CD14-positive monocyte (primary cell): ENCODE measurements at regions not wholly inside any gene's neighbourhood (a gene's known extent, or its start where the extent isn't known, plus 50 kb on each side); places are given as distances from the start of the nearest gene placed in this dataset.

Experiments used
- DNase-seq, 3 donors: peaks; one replicate each; pipeline ENCODE4 v3.0.0-alpha.2; 2011 to 2022
- H2AFZ ChIP-seq: 2 replicates; pipeline ENCODE4 v1.6.0; 2012; ENCODE audit warnings: mild to moderate bottlenecking, low read depth, low read length, inconsistent platforms; ENCODE audit not compliant: insufficient read depth, poor library complexity, severe bottlenecking
- H3K27ac ChIP-seq, 2 donors: 1 replicate in 1 of 2; 2 replicates in 1 of 2; pipeline ENCODE4 v1.5.1; 2012 to 2013; ENCODE audit warnings: low read length in 2 of 2, control low read depth in 1 of 2, inconsistent platforms in 1 of 2, low read depth in 1 of 2, mild to moderate bottlenecking in 1 of 2
- H3K27me3 ChIP-seq, 2 donors: one replicate each; pipeline versions ENCODE4 v1.6.0 to v1.6.1; 2011 to 2013; ENCODE audit warnings: low read length in 2 of 2; ENCODE audit not compliant: control insufficient read depth in 2 of 2, insufficient read depth in 2 of 2
- H3K36me3 ChIP-seq, 2 donors: replicated peaks in 1 of 2; 1 replicate in 1 of 2; 2 replicates in 1 of 2; pipeline versions ENCODE4 v1.5.1 to v1.6.1; 2012 to 2013; ENCODE audit warnings: low read length in 2 of 2, control low read depth in 1 of 2, inconsistent platforms in 1 of 2, mild to moderate bottlenecking in 1 of 2; ENCODE audit not compliant: insufficient read depth in 2 of 2, control insufficient read depth in 1 of 2
- H3K4me1 ChIP-seq, 2 donors: 1 replicate in 1 of 2; 2 replicates in 1 of 2; pipeline versions ENCODE4 v1.5.1 to v1.6.1; 2012 to 2013; ENCODE audit warnings: low read length in 2 of 2, control low read depth in 1 of 2, inconsistent platforms in 1 of 2, mild to moderate bottlenecking in 1 of 2, moderate library complexity in 1 of 2; ENCODE audit not compliant: insufficient read depth in 2 of 2, control insufficient read depth in 1 of 2
- H3K4me2 ChIP-seq: replicated peaks from 2 replicates; pipeline ENCODE3; 2012; ENCODE audit warnings: low read length, moderate library complexity, mild to moderate bottlenecking; ENCODE audit not compliant: poor library complexity, severe bottlenecking; ENCODE audit errors: extremely low read depth
- H3K4me3 ChIP-seq, 3 experiments: fragments of 200-600 bp in 1 of 3; sonication (generic) in 1 of 3; replicated peaks in 1 of 3; 1 replicate in 2 of 3; 2 replicates in 1 of 3; pipeline ENCODE4 v1.5.1; 2011 to 2013; ENCODE audit warnings: low read length in 3 of 3, mild to moderate bottlenecking in 3 of 3, control low read depth in 2 of 3, low read depth in 2 of 3, inconsistent platforms in 1 of 3, moderate library complexity in 1 of 3
- H3K79me2 ChIP-seq: 2 replicates; pipeline ENCODE4 v1.6.0; 2012; ENCODE audit warnings: mild to moderate bottlenecking, control low read depth, inconsistent platforms, low read length, moderate library complexity; ENCODE audit not compliant: insufficient read depth
- H3K9ac ChIP-seq: 2 replicates; pipeline ENCODE4 v1.6.0; 2017; ENCODE audit warnings: low read length, mild to moderate bottlenecking; ENCODE audit not compliant: insufficient read depth, poor library complexity, severe bottlenecking
- H3K9me3 ChIP-seq, 2 donors: replicated peaks in 1 of 2; 1 replicate in 1 of 2; 2 replicates in 1 of 2; pipeline versions ENCODE4 v1.5.1 to v1.6.1; 2012 to 2013; ENCODE audit warnings: low read length in 2 of 2, control low read depth in 1 of 2; ENCODE audit not compliant: control insufficient read depth in 1 of 2, insufficient read depth in 1 of 2
- H4K20me1 ChIP-seq: 2 replicates; pipeline ENCODE4 v1.6.0; 2012; ENCODE audit warnings: mild to moderate bottlenecking, low read length, control low read depth, moderate library complexity; ENCODE audit not compliant: insufficient read depth
- H3K27ac Mint-ChIP-seq, 7 donors: one replicate each; pipeline ENCODE4 v1.8.0; 2020; ENCODE audit warnings: mild to moderate bottlenecking in 7 of 7, mixed read lengths in 7 of 7, moderate library complexity in 6 of 7, inconsistent platforms in 2 of 7
- H3K27me3 Mint-ChIP-seq, 3 donors: one replicate each; pipeline ENCODE4 v1.8.0; 2021 to 2022; ENCODE audit warnings: low read depth in 3 of 3, mild to moderate bottlenecking in 3 of 3, mixed read lengths in 3 of 3, moderate library complexity in 3 of 3, inconsistent platforms in 1 of 3
- H3K36me3 Mint-ChIP-seq, 2 donors: one replicate each; pipeline ENCODE4 v1.8.0; 2020; ENCODE audit warnings: mixed read lengths in 2 of 2, inconsistent platforms in 1 of 2, mild to moderate bottlenecking in 1 of 2
- H3K4me1 Mint-ChIP-seq: one replicate; pipeline ENCODE4 v1.8.0; 2020; ENCODE audit warnings: mild to moderate bottlenecking, mixed read lengths
- H3K4me3 Mint-ChIP-seq, 2 donors: one replicate each; pipeline ENCODE4 v1.8.0; 2020; ENCODE audit warnings: mild to moderate bottlenecking in 2 of 2, mixed read lengths in 2 of 2, moderate library complexity in 1 of 2
- H3K9me3 Mint-ChIP-seq, 7 donors: one replicate each; pipeline ENCODE4 v1.8.0; 2020 to 2022; ENCODE audit warnings: mixed read lengths in 7 of 7, mild to moderate bottlenecking in 6 of 7, moderate library complexity in 6 of 7, inconsistent platforms in 2 of 7
- WGBS: methylation state at CpG from one replicate; pipeline ENCODE4 v1.1.5; 2013; ENCODE audit warnings: missing lambda C conversion rate; ENCODE audit not compliant: insufficient coverage; 5-methylcytosine and 5-hydroxymethylcytosine counted together
- intact Hi-C, 2 donors: fragments of 100-400 bp; cut with micrococcal nuclease; formaldehyde crosslinking; loops; one replicate each; pipeline versions ENCODE4 v1.15.0 to v1.15.1; 2023
- TF ChIP-seq, protein P1 (sequence below): fragments of 200-600 bp; IDR thresholded peaks from one replicate; pipeline ENCODE4 v1.8.0; 2022; ENCODE audit warnings: antibody characterized with exemption, mild to moderate bottlenecking

DNA sequence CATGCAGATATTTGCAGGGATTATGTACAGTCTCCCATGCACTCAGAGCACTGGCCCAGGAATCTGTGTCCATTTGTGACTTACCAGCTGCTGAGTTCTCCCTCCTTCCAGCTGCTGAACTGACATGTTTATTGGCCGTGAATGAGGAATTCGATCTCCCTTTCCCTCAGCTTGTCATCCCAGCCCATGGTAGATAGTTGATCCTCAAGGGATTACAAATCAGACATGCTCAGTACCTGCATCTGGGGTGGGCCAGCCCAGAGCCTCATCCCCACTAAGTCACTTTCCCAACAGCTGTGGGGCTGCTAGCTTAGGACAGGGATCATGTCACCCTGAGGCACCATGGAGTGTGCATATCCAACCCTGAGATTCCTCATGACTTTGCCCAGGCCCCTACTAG lies 1284.9 kb upstream of the LRRTM1 start:
- Histone ChIP-seq H3K4me2 (no peak overlapping the region), H3K36me3 (no peaks in the 10 kb centered on the region), H3K4me1 (no peaks in the 10 kb centered on the region), H3K4me3 (no peak overlapping the region), H3K79me2 (no peaks in the 10 kb centered on the region), H3K27me3 (no peaks in the 10 kb centered on the region), H3K9ac (no peak overlapping the region), H3K9me3 (peaks cover 0 to 6% of the 10 kb centered on the region in 2 donors), H2AFZ (no peak overlapping the region), H3K27ac (no peak overlapping the region), H4K20me1 (no peaks in the 10 kb centered on the region)
- Mint-ChIP-seq H3K4me3 (no peak overlapping the region), H3K9me3 (peaks cover 0 to 5% (median 2%) of the 10 kb centered on the region in 7 donors), H3K4me1 (no peaks in the 10 kb centered on the region), H3K36me3 (no peaks in the 10 kb centered on the region), H3K27ac (no peak overlapping the region), H3K27me3 (peaks cover 0 to 2% (median 2%) of the 10 kb centered on the region in 3 donors)
- WGBS = 100% methylated on average over 2 of the region's 2 CpGs
- DNase-seq = no peak
- TF ChIP-seq, protein P1, sequence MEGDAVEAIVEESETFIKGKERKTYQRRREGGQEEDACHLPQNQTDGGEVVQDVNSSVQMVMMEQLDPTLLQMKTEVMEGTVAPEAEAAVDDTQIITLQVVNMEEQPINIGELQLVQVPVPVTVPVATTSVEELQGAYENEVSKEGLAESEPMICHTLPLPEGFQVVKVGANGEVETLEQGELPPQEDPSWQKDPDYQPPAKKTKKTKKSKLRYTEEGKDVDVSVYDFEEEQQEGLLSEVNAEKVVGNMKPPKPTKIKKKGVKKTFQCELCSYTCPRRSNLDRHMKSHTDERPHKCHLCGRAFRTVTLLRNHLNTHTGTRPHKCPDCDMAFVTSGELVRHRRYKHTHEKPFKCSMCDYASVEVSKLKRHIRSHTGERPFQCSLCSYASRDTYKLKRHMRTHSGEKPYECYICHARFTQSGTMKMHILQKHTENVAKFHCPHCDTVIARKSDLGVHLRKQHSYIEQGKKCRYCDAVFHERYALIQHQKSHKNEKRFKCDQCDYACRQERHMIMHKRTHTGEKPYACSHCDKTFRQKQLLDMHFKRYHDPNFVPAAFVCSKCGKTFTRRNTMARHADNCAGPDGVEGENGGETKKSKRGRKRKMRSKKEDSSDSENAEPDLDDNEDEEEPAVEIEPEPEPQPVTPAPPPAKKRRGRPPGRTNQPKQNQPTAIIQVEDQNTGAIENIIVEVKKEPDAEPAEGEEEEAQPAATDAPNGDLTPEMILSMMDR = no peak
- intact Hi-C loops = no loop called here

DNA sequence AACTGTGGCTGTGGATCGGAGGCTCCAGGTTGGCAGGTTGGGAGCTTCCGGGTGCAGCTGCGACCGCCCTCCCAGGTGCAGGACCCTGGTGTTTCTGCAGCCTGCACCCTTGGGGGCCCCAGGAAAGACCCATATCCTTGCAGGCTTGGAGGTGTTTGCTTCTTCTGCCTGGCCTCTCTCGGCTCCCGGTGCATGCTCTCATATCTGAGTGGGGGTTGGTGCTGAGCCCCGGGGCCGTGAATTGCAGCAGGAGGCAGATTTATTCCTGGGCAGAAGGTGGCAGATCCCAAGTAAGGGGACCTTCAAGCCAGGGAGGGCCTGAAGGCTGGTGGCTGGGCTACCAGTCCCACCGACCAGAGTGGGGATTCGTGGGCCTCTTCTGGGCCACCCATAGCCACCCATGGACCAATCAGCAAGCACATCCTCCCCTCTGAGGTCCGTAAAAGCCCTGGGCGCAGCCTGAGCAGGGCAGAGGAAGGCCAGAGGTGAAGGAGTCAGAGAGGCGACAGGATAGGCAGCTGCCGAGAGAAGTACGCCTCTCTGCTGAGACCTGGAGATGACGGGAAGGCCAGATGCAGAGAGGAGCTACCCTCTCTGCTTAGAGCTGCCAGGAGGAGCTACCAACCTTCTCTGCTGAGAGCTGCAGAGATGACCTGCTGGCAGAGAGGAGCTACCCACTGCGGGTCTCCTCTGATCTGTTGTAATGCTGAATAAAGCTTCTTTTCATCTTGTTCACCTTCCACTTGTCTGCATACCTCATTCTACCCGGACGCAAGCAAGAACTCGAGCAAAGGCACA lies 1279.0 kb upstream of the LRRTM1 start:
- H3K9me3 ChIP-seq = peaks cover 0 to 10% of the 10 kb centered on the region in 2 donors
- Mint-ChIP-seq H3K4me1 (no peaks in the 10 kb centered on the region), H3K4me3 (no peak overlapping the region), H3K27me3 (peaks cover 0 to 2% (median 2%) of the 10 kb centered on the region in 3 donors), H3K9me3 (peaks cover 0 to 11% (median 3%) of the 10 kb centered on the region in 7 donors), H3K36me3 (no peaks in the 10 kb centered on the region), H3K27ac (no peak overlapping the region)
- no peak overlapping the region for H3K27ac ChIP-seq
- no peaks in the 10 kb centered on the region for H3K27me3 ChIP-seq
- intact Hi-C loops = no loop called here
- WGBS = 93% methylated on average over 16 of the region's 20 CpGs
- no peak overlapping the region for H3K9ac ChIP-seq
- DNase-seq = no peak
- no peaks in the 10 kb centered on the region for H3K79me2 ChIP-seq
- no peak overlapping the region for H2AFZ ChIP-seq
- TF ChIP-seq, protein P1 = no peak
- no peaks in the 10 kb centered on the region for H3K4me1 ChIP-seq
- no peak overlapping the region for H3K4me2 ChIP-seq
- H3K4me3 ChIP-seq = no peak overlapping the region
- H3K36me3 ChIP-seq = no peaks in the 10 kb centered on the region
- no peaks in the 10 kb centered on the region for H4K20me1 ChIP-seq
